Adrenal gland (tissue), 9 donors: ENCODE measurements at regions not wholly inside any gene's neighbourhood (a gene's known extent, or its start where the extent isn't known, plus 50 kb on each side); places are given as distances from the start of the nearest gene placed in this dataset.

Experiments used
- DNase-seq, 7 donors: peaks; one replicate each; pipeline ENCODE4 v3.0.0-alpha.2; 2019 to 2020
- H3K27ac ChIP-seq, 5 donors: fragments of 200-600 bp; sonication (generic) in 4 of 5; 1 replicate in 3 of 5; 2 replicates in 2 of 5; pipeline versions ENCODE4 v1.5.1 to v1.8.0; 2016 to 2020; ENCODE audit warnings: mild to moderate bottlenecking in 1 of 5
- H3K27me3 ChIP-seq: fragments of 200-600 bp; 2 replicates; pipeline ENCODE4 v1.8.0; 2021
- H3K36me3 ChIP-seq, 2 donors: fragments of 200-600 bp; replicated peaks in 1 of 2; 1 replicate in 1 of 2; 2 replicates in 1 of 2; pipeline versions ENCODE4 v1.5.1 to v1.8.0; 2018 to 2022
- H3K4me1 ChIP-seq, 2 donors: fragments of 200-600 bp; replicated peaks in 1 of 2; 1 replicate in 1 of 2; 2 replicates in 1 of 2; pipeline versions ENCODE4 v1.5.1 to v1.8.0; 2018 to 2021
- H3K4me3 ChIP-seq, 4 donors: fragments of 200-600 bp; sonication (generic) in 3 of 4; one replicate each; pipeline ENCODE4 v1.5.1; 2016 to 2018
- H3K9me3 ChIP-seq, 3 donors: fragments of 200-600 bp; sonication (generic) in 1 of 3; replicated peaks in 1 of 3; 1 replicate in 2 of 3; 2 replicates in 1 of 3; pipeline versions ENCODE4 v1.5.1 to v1.8.0; 2016 to 2021
- CTCF ChIP-seq, 6 experiments: fragments of 450-650 bp in 4 of 6; fragments of 200-600 bp in 2 of 6; sonication (generic) in 1 of 6; IDR thresholded peaks; 1 replicate in 5 of 6; 2 replicates in 1 of 6; pipeline versions ENCODE4 v1.5.1 to v1.8.0; 2016 to 2021; ENCODE audit warnings: antibody characterized with exemption in 6 of 6, mild to moderate bottlenecking in 2 of 6, moderate library complexity in 1 of 6
- POLR2A ChIP-seq, 2 donors: fragments of 450-650 bp; IDR thresholded peaks; one replicate each; pipeline ENCODE4 v1.6.1; 2017; ENCODE audit warnings: antibody characterized with exemption in 2 of 2, mild to moderate bottlenecking in 2 of 2, moderate library complexity in 1 of 2
- WGBS, 4 donors: extraction: QIAGEN DNeasy Blood & Tissue Kit in 2 of 4; methylation state at CpG; one replicate each; pipeline versions ENCODE4 v1.1.5 to v1.1.7; 2013 to 2017; 5-methylcytosine and 5-hydroxymethylcytosine counted together
- intact Hi-C, 2 donors: fragments of 100-400 bp; cut with DNase I; formaldehyde crosslinking; loops; one replicate each; pipeline versions ENCODE4 v1.14.1 to v1.15.0; 2022 to 2023
- donor health status: healthy with polysubstance abuse.
- donor health status: Bipolar disorder and iron deficiency.
- donor health status: DM: yes; HTN: yes; CAD: no.
- donor health status: DM: no; HTN: no; CAD: no.
- donor health status: DM: no; HTN: no; CAD: no.

GRCh38 chr6:167543602-167544497, 219.0 kb downstream of the TTLL2 start:
- H3K4me1 ChIP-seq = peaks cover 0 to 7% of the 10 kb centered on the region in 2 donors
- TF ChIP-seq POLR2A (IDR thresholded peaks at IDR 0.05) (no peak), CTCF (IDR thresholded peaks at IDR 0.05) (no peak)
- no peaks in the 10 kb centered on the region for H3K9me3 ChIP-seq
- whole genome bisulfite sequencing, 4 donors = 51 to 58% (median 57%) methylated on average over 13 to 16 of the region's 16 CpGs
- peak in 2 of 7 donors; percentile 34 to 56 for DNase-seq
- no peaks in the 10 kb centered on the region for H3K36me3 ChIP-seq
- intact Hi-C loops = no loop called here
- H3K27me3 ChIP-seq = no peaks in the 10 kb centered on the region
- H3K4me3 ChIP-seq = no peak overlapping the region
- peak overlapping the region in 2 of 5 donors; percentile 30 to 77 for H3K27ac ChIP-seq

GRCh38 chr6:167546611-167547327, 221.9 kb downstream of the TTLL2 start:
- intact Hi-C loops = no loop called here

GRCh38 chr6:167547328-167547692, 222.4 kb downstream of the TTLL2 start:
- H3K9me3 ChIP-seq = no peaks in the 10 kb centered on the region
- no peak for DNase-seq
- H3K27me3 ChIP-seq = no peaks in the 10 kb centered on the region
- no peaks in the 10 kb centered on the region for H3K36me3 ChIP-seq
- H3K27ac ChIP-seq = no peak overlapping the region
- peaks cover 0 to 7% of the 10 kb centered on the region in 2 donors for H3K4me1 ChIP-seq
- TF ChIP-seq POLR2A (IDR thresholded peaks at IDR 0.05) (no peak), CTCF (IDR thresholded peaks at IDR 0.05) (no peak)
- intact Hi-C loops = no loop called here
- H3K4me3 ChIP-seq = no peak overlapping the region

More at GRCh38 chr6:167546611-167547327, 221.9 kb downstream of the TTLL2 start:
- Histone ChIP-seq H3K4me1 (peaks cover 0 to 7% of the 10 kb centered on the region in 2 donors), H3K36me3 (no peaks in the 10 kb centered on the region), H3K27me3 (no peaks in the 10 kb centered on the region), H3K27ac (no peak overlapping the region), H3K9me3 (no peaks in the 10 kb centered on the region), H3K4me3 (no peak overlapping the region)
- peak in 1 of 7 donors; percentile 36 for DNase-seq
- 92 to 97% (median 93%) methylated on average over 19 to 32 of the region's 32 CpGs for WGBS, 4 donors
- TF ChIP-seq POLR2A (IDR thresholded peaks at IDR 0.05) (no peak), CTCF (IDR thresholded peaks at IDR 0.05) (no peak)

GRCh38 chr6:167547751-167548150, 222.9 kb downstream of the TTLL2 start:
- Histone ChIP-seq H3K27ac (no peak overlapping the region), H3K4me1 (peaks cover 0 to 7% of the 10 kb centered on the region in 2 donors), H3K36me3 (no peaks in the 10 kb centered on the region), H3K27me3 (no peaks in the 10 kb centered on the region), H3K9me3 (no peaks in the 10 kb centered on the region), H3K4me3 (no peak overlapping the region)
- intact Hi-C loops = no loop called here
- WGBS, 4 donors = 59 to 68% (median 61%) methylated on average over 7 of the region's 7 CpGs
- TF ChIP-seq CTCF (IDR thresholded peaks at IDR 0.05) (no peak), POLR2A (IDR thresholded peaks at IDR 0.05) (no peak)
- peak in 1 of 7 donors; percentile 41 for DNase-seq
